ENCODE measurements at regions not wholly inside any gene's neighbourhood (a gene's known extent, or its start where the extent isn't known, plus 50 kb on each side); places are given as distances from the start of the nearest gene placed in this dataset.

DNA sequence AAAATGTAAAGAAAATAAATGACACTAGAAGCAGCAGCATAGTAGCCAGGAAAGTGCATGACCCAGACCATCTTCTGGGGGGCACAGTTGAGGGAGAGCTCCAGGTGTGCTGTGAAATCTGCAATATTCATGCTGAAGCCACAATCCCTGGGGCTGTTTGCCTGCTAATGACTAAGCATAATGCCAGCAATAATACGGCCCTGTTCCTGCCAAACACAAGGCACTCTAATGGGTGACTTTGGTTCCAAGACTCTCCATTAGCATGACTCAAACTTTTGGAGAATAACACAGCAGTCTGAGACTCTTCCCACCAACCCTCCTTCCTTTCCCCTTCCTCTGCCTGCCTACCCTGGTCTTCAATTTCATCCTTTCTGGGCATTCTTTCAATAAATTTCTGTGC lies 77.9 kb upstream of the DOCK10 start:
- TF ChIP-seq ZNF70 (CRISPR knock-in tag; IDR thresholded peaks at IDR 0.05) (no peak), PPARA (CRISPR knock-in tag; IDR thresholded peaks at IDR 0.05; ENCODE audit: borderline replicate concordance) (no peak), TSHZ2 (CRISPR knock-in tag; IDR thresholded peaks at IDR 0.05) (no peak), CSDC2 (CRISPR knock-in tag; IDR thresholded peaks at IDR 0.05) (no peak), CREB5 (CRISPR knock-in tag; IDR thresholded peaks at IDR 0.05; ENCODE audit: low read depth) (no peak), SNAI2 (CRISPR knock-in tag; IDR thresholded peaks at IDR 0.05) (no peak), OSR1 (CRISPR knock-in tag; IDR thresholded peaks at IDR 0.05) (no peak), TOX (CRISPR knock-in tag; IDR thresholded peaks at IDR 0.05; ENCODE audit: borderline replicate concordance) (no peak), ISL1 (CRISPR knock-in tag; IDR thresholded peaks at IDR 0.05) (no peak), BACH2 (CRISPR knock-in tag; IDR thresholded peaks at IDR 0.05; ENCODE audit: borderline replicate concordance) (no peak), ZNF8 (CRISPR knock-in tag; IDR thresholded peaks at IDR 0.05) (no peak), ZC3H10 (CRISPR knock-in tag; IDR thresholded peaks at IDR 0.05) (no peak), ZNF565 (CRISPR knock-in tag; conservative IDR thresholded peaks at IDR 0.05; ENCODE audit: low read depth) (no peak), ESRRG (CRISPR knock-in tag; IDR thresholded peaks at IDR 0.05) (no peak), ZFP30 (CRISPR knock-in tag; IDR thresholded peaks at IDR 0.05) (no peak), ZFP3 (CRISPR knock-in tag; IDR thresholded peaks at IDR 0.05) (no peak)
- TF ChIP-seq, protein P1, sequence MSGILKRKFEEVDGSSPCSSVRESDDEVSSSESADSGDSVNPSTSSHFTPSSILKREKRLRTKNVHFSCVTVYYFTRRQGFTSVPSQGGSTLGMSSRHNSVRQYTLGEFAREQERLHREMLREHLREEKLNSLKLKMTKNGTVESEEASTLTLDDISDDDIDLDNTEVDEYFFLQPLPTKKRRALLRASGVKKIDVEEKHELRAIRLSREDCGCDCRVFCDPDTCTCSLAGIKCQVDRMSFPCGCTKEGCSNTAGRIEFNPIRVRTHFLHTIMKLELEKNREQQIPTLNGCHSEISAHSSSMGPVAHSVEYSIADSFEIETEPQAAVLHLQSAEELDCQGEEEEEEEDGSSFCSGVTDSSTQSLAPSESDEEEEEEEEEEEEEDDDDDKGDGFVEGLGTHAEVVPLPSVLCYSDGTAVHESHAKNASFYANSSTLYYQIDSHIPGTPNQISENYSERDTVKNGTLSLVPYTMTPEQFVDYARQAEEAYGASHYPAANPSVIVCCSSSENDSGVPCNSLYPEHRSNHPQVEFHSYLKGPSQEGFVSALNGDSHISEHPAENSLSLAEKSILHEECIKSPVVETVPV (CRISPR knock-in tag; IDR thresholded peaks at IDR 0.05) = no peak
- TF ChIP-seq, protein P2, sequence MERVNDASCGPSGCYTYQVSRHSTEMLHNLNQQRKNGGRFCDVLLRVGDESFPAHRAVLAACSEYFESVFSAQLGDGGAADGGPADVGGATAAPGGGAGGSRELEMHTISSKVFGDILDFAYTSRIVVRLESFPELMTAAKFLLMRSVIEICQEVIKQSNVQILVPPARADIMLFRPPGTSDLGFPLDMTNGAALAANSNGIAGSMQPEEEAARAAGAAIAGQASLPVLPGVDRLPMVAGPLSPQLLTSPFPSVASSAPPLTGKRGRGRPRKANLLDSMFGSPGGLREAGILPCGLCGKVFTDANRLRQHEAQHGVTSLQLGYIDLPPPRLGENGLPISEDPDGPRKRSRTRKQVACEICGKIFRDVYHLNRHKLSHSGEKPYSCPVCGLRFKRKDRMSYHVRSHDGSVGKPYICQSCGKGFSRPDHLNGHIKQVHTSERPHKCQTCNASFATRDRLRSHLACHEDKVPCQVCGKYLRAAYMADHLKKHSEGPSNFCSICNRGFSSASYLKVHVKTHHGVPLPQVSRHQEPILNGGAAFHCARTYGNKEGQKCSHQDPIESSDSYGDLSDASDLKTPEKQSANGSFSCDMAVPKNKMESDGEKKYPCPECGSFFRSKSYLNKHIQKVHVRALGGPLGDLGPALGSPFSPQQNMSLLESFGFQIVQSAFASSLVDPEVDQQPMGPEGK (CRISPR knock-in tag; IDR thresholded peaks at IDR 0.05; ENCODE audit: borderline replicate concordance) = no peak
- TF ChIP-seq, protein P3, sequence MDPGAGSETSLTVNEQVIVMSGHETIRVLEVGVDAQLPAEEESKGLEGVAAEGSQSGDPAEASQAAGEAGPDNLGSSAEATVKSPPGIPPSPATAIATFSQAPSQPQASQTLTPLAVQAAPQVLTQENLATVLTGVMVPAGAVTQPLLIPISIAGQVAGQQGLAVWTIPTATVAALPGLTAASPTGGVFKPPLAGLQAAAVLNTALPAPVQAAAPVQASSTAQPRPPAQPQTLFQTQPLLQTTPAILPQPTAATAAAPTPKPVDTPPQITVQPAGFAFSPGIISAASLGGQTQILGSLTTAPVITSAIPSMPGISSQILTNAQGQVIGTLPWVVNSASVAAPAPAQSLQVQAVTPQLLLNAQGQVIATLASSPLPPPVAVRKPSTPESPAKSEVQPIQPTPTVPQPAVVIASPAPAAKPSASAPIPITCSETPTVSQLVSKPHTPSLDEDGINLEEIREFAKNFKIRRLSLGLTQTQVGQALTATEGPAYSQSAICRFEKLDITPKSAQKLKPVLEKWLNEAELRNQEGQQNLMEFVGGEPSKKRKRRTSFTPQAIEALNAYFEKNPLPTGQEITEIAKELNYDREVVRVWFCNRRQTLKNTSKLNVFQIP (CRISPR knock-in tag; IDR thresholded peaks at IDR 0.05; ENCODE audit: borderline replicate concordance, low read depth) = no peak

GRCh38 chr2:225117051-225117716 lies 74.9 kb upstream of the DOCK10 start:
- ATAC-seq = peak; percentile 40
- TF ChIP-seq ZNF565 (CRISPR knock-in tag; conservative IDR thresholded peaks at IDR 0.05; ENCODE audit: low read depth) (no peak), RARB (CRISPR knock-in tag; IDR thresholded peaks at IDR 0.05) (no peak), ZFP3 (CRISPR knock-in tag; IDR thresholded peaks at IDR 0.05) (no peak), GLIS3 (CRISPR knock-in tag; IDR thresholded peaks at IDR 0.05) (no peak), TSHZ2 (CRISPR knock-in tag; IDR thresholded peaks at IDR 0.05) (no peak)
- TF ChIP-seq, protein P1 (CRISPR knock-in tag; IDR thresholded peaks at IDR 0.05) = no peak

More for the DNA sequence above, 77.9 kb upstream of the DOCK10 start:
- ATAC-seq = peak; percentile 87
